ENCODE measurements at regions not wholly inside any gene's neighbourhood (a gene's known extent, or its start where the extent isn't known, plus 50 kb on each side); places are given as distances from the start of the nearest gene placed in this dataset.

DNA sequence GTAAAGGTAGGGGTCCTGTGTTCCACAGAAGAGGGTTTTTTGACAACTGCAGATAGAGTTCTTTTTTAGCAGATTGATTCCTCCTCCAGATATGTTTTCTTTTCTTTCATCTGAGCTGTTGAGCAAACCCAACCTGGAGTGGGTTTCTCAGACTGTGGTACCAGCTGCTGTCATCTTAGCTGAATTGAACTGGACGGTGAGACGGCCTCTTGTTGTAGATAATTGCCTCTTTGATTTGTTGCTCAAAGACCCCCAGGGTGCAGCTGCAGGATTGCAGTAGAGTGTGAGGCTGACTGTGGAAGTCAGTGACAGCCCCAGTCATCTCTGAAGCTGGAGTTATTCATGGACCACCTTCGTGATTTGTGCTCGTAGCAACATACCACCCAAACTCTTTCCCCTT is 317.7 kb downstream of the AACS start:
- H3K27ac Mint-ChIP-seq, result no peak overlapping the region
- no peak for DNase-seq
- ChIA-PET POLR2A (no interaction called here), CTCF (no interaction called here)
- H3K9me3 Mint-ChIP-seq, result no peaks in the 10 kb centered on the region
- H3K27me3 Mint-ChIP-seq, result peaks cover 1% of the 10 kb centered on the region
- intact Hi-C loops (cut with micrococcal nuclease), result no loop called here
- TF ChIP-seq, protein P1, sequence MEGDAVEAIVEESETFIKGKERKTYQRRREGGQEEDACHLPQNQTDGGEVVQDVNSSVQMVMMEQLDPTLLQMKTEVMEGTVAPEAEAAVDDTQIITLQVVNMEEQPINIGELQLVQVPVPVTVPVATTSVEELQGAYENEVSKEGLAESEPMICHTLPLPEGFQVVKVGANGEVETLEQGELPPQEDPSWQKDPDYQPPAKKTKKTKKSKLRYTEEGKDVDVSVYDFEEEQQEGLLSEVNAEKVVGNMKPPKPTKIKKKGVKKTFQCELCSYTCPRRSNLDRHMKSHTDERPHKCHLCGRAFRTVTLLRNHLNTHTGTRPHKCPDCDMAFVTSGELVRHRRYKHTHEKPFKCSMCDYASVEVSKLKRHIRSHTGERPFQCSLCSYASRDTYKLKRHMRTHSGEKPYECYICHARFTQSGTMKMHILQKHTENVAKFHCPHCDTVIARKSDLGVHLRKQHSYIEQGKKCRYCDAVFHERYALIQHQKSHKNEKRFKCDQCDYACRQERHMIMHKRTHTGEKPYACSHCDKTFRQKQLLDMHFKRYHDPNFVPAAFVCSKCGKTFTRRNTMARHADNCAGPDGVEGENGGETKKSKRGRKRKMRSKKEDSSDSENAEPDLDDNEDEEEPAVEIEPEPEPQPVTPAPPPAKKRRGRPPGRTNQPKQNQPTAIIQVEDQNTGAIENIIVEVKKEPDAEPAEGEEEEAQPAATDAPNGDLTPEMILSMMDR (IDR thresholded peaks at IDR 0.05), result no peak
- no peak overlapping the region for H3K4me3 Mint-ChIP-seq
- H3K4me1 Mint-ChIP-seq (ENCODE audit: low read depth), result no peaks in the 10 kb centered on the region
- no peak for ATAC-seq
- H3K36me3 Mint-ChIP-seq (ENCODE audit: low read depth), result no peaks in the 10 kb centered on the region

GRCh38 chr12:125386652-125387051 is 321.4 kb downstream of the AACS start:
- H3K4me1 Mint-ChIP-seq (ENCODE audit: low read depth), result no peaks in the 10 kb centered on the region
- TF ChIP-seq, protein P1 (IDR thresholded peaks at IDR 0.05), result no peak
- H3K27me3 Mint-ChIP-seq, result peaks cover 6% of the 10 kb centered on the region
- ChIA-PET POLR2A (no interaction called here), CTCF (interaction anchor here (1.7 kb wide), 1 partner anchor 16 kb away, joined by 4 read pairs; no protein-coding TSS in a partner anchor)
- no peak overlapping the region for H3K27ac Mint-ChIP-seq
- ATAC-seq, result no peak
- H3K9me3 Mint-ChIP-seq, result peaks cover 1% of the 10 kb centered on the region
- H3K36me3 Mint-ChIP-seq (ENCODE audit: low read depth), result no peaks in the 10 kb centered on the region
- no peak for DNase-seq
- no peak overlapping the region for H3K4me3 Mint-ChIP-seq
- intact Hi-C loops (cut with micrococcal nuclease), result no loop called here

- CTCF ChIA-PET, result interaction anchor here (1.7 kb wide), 1 partner anchor 16 kb away, joined by 4 read pairs; no protein-coding TSS in a partner anchor
- Mint-ChIP-seq H3K4me3 (no peak overlapping the region), H3K27ac (no peak overlapping the region), H3K36me3 (ENCODE audit: low read depth) (no peaks in the 10 kb centered on the region), H3K27me3 (peaks cover 6% of the 10 kb centered on the region), H3K9me3 (peaks cover 1% of the 10 kb centered on the region), H3K4me1 (ENCODE audit: low read depth) (no peaks in the 10 kb centered on the region)
- no peak for DNase-seq
- no peak for ATAC-seq
- intact Hi-C loops (cut with micrococcal nuclease), result no loop called here
- POLR2A ChIA-PET, result no interaction called here
- TF ChIP-seq, protein P1 (IDR thresholded peaks at IDR 0.05), result no peak
These were observed 322.0 kb downstream of the AACS start for GRCh38 chr12:125387206-125387605.

DNA sequence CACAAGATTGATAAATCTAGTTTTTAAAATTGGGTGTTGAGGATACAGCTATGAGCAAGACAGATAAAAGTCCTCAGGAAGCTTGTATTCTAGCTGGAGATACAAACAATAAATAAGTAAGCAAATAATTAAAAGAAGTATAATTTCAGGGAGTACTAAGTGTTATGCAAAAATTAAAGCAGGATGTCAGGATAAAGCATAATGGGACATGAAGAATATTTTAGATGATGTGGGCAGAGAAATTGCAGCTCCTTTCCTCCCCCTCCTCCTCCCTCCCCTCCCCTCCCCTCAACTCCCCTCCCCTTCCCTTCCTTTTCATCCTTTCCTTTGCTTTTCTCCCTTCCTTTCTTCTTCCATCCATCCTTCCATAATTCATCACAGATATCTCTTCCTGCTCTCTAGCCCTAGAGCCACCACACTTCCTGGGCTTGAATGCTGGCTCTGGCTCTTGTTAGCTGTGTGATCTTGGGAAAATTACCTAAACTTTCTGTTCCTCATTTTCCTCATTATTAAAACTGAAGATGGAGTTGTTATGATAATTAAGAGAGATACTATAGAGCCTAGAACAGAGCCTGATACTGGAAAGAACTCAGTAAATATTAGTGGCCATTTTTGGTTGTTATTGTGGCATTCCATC is 323.9 kb downstream of the AACS start:
- ATAC-seq (no peak), DNase-seq (no peak)
- TF ChIP-seq, protein P1 (IDR thresholded peaks at IDR 0.05), result no peak
- no peaks in the 10 kb centered on the region for H3K36me3 Mint-ChIP-seq (ENCODE audit: low read depth)
- H3K4me3 Mint-ChIP-seq, result no peak overlapping the region
- H3K27ac Mint-ChIP-seq, result no peak overlapping the region
- no peaks in the 10 kb centered on the region for H3K4me1 Mint-ChIP-seq (ENCODE audit: low read depth)
- H3K27me3 Mint-ChIP-seq, result peaks cover 6% of the 10 kb centered on the region
- POLR2A ChIA-PET, result no interaction called here
- H3K9me3 Mint-ChIP-seq, result peaks cover 1% of the 10 kb centered on the region
- CTCF ChIA-PET, result interaction anchor here (1.2 to 1.5 kb wide), 2 partner anchors 14 to 207 kb away, joined by 4 read pairs; no protein-coding TSS in a partner anchor
- intact Hi-C loops (cut with micrococcal nuclease), result no loop called here

GRCh38 chr12:125393569-125393968 is 328.3 kb downstream of the AACS start:
- ATAC-seq (no peak), DNase-seq (no peak)
- POLR2A ChIA-PET, result no interaction called here
- H3K4me3 Mint-ChIP-seq, result no peak overlapping the region
- peaks cover 6% of the 10 kb centered on the region for H3K27me3 Mint-ChIP-seq
- no peaks in the 10 kb centered on the region for H3K36me3 Mint-ChIP-seq (ENCODE audit: low read depth)
- H3K9me3 Mint-ChIP-seq, result peaks cover 1% of the 10 kb centered on the region
- TF ChIP-seq, protein P1 (IDR thresholded peaks at IDR 0.05), result no peak
- CTCF ChIA-PET, result interaction anchor here (1.5 kb wide), 1 partner anchor 9 kb away, joined by 6 read pairs; no protein-coding TSS in a partner anchor
- intact Hi-C loops (cut with micrococcal nuclease), result no loop called here
- no peak overlapping the region for H3K27ac Mint-ChIP-seq
- H3K4me1 Mint-ChIP-seq (ENCODE audit: low read depth), result no peaks in the 10 kb centered on the region
